Astrocyte (in vitro differentiated cells and primary cell): ENCODE measurements at regions not wholly inside any gene's neighbourhood (a gene's known extent, or its start where the extent isn't known, plus 50 kb on each side); places are given as distances from the start of the nearest gene placed in this dataset.

Experiments used
- DNase-seq: peaks from one replicate; pipeline ENCODE4 v3.0.0-alpha.2; 2010; ENCODE audit warnings: low read depth
- FAIRE-seq: peaks from 2 replicates; lab custom pipeline; 2011; peaks lifted over from hg19 to GRCh38; lab: Jason Lieb, UNC
- H2AFZ ChIP-seq: 2 replicates; pipeline ENCODE4 v1.6.0; 2012; ENCODE audit warnings: low read depth, low read length, inconsistent platforms
- H3K27ac ChIP-seq: 2 replicates; pipeline ENCODE4 v1.5.1; 2011; ENCODE audit warnings: low read depth, low read length, inconsistent platforms
- H3K27me3 ChIP-seq: 2 replicates; pipeline ENCODE4 v1.6.0; 2011; ENCODE audit warnings: low read length, inconsistent platforms; ENCODE audit not compliant: insufficient read depth
- H3K36me3 ChIP-seq: 2 replicates; pipeline ENCODE4 v1.5.1; 2011; ENCODE audit warnings: low read length, inconsistent platforms; ENCODE audit not compliant: insufficient read depth
- H3K4me1 ChIP-seq: 2 replicates; pipeline ENCODE4 v1.5.1; 2011; ENCODE audit warnings: low read length, inconsistent platforms; ENCODE audit not compliant: insufficient read depth
- H3K4me2 ChIP-seq: 2 replicates; pipeline ENCODE4 v1.6.0; 2012; ENCODE audit warnings: low read length, inconsistent platforms
- H3K4me3 ChIP-seq: 2 replicates; pipeline ENCODE4 v1.5.1; 2011; ENCODE audit warnings: low read depth, mild to moderate bottlenecking, low read length, inconsistent platforms; ENCODE audit not compliant: insufficient read depth
- H3K79me2 ChIP-seq: 2 replicates; pipeline ENCODE4 v1.6.0; 2012; ENCODE audit warnings: mild to moderate bottlenecking, low read length, inconsistent platforms; ENCODE audit not compliant: insufficient read depth
- H3K9ac ChIP-seq: 2 replicates; pipeline ENCODE4 v1.6.0; 2012; ENCODE audit warnings: mild to moderate bottlenecking, low read length, inconsistent platforms
- H3K9me3 ChIP-seq: 2 replicates; pipeline ENCODE4 v1.5.1; 2012; ENCODE audit warnings: low read depth, mild to moderate bottlenecking, low read length, inconsistent platforms; ENCODE audit not compliant: insufficient read depth
- H4K20me1 ChIP-seq: 2 replicates; pipeline ENCODE4 v1.6.0; 2012; ENCODE audit warnings: low read length, inconsistent platforms; ENCODE audit not compliant: insufficient read depth
- H3K27ac Mint-ChIP-seq: one replicate; pipeline ENCODE4 v1.8.0; 2021; ENCODE audit warnings: mild to moderate bottlenecking, mixed read lengths; ENCODE audit not compliant: unreplicated experiment
- H3K27me3 Mint-ChIP-seq: one replicate; pipeline ENCODE4 v1.8.0; 2021; ENCODE audit warnings: low read depth, mixed read lengths; ENCODE audit not compliant: unreplicated experiment
- H3K36me3 Mint-ChIP-seq: one replicate; pipeline ENCODE4 v1.8.0; 2021; ENCODE audit warnings: low read depth, mixed read lengths; ENCODE audit not compliant: unreplicated experiment
- H3K4me1 Mint-ChIP-seq: one replicate; pipeline ENCODE4 v1.8.0; 2021; ENCODE audit warnings: low read depth, mixed read lengths; ENCODE audit not compliant: unreplicated experiment
- H3K4me3 Mint-ChIP-seq: one replicate; pipeline ENCODE4 v1.8.0; 2021; ENCODE audit warnings: mild to moderate bottlenecking, moderate library complexity, mixed read lengths; ENCODE audit not compliant: unreplicated experiment
- H3K9me3 Mint-ChIP-seq: one replicate; pipeline ENCODE4 v1.8.0; 2021; ENCODE audit warnings: mild to moderate bottlenecking, mixed read lengths; ENCODE audit not compliant: unreplicated experiment
- EZH2 ChIP-seq: IDR thresholded peaks from 2 replicates; pipeline ENCODE4 v1.6.1; 2012; ENCODE audit warnings: mild to moderate bottlenecking, low read length, inconsistent platforms; ENCODE audit not compliant: insufficient read depth
- TF ChIP-seq, protein P1 (sequence below): IDR thresholded peaks from 2 replicates; pipeline ENCODE4 v1.5.1; 2011; ENCODE audit warnings: low read depth, mild to moderate bottlenecking, inconsistent platforms, low read length, moderate library complexity; ENCODE audit not compliant: insufficient read depth

DNA sequence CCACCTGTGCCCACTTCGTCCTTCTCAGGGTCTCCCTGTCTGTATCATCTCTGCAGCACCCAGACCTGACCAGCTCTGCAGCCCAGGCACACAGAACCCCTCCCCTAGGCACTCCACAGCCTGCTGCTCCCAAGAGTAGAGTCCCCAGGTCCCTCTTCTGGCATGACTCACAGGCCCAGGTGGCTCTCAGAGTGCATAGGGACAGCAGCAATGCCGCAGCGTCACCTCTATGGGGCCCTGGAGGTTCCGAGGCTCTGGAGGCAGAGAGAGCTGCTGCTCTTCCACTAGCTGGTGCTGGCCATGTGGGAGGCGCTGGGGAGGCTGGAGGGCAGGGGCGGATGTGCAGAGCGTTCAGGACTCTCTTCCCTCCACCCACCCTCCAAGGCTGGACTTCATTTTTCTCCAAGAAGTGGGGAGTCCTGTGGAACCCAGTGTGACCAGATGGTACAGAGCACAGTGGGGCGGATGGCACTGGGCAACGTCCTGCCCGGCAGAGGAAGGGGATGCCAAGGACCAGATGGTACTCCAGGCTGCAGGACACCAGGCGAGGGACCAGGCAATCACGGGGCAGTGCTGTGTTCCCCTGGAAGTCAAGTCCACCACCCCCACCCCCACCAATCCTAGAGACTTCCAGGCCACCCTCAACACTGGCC lies 151.7 kb downstream of the RBFOX3 start:
- no peak overlapping the region for H3K27ac Mint-ChIP-seq
- H3K9ac ChIP-seq = no peak overlapping the region
- no peaks in the 10 kb centered on the region for H4K20me1 ChIP-seq
- H3K27me3 Mint-ChIP-seq = peaks cover 14% of the 10 kb centered on the region
- FAIRE-seq = no peak
- H3K79me2 ChIP-seq = no peaks in the 10 kb centered on the region
- H3K4me1 ChIP-seq = peaks cover 3% of the 10 kb centered on the region
- H3K4me1 Mint-ChIP-seq = peaks cover 14% of the 10 kb centered on the region
- H3K4me3 ChIP-seq = no peak overlapping the region
- H3K36me3 Mint-ChIP-seq = no peaks in the 10 kb centered on the region
- no peak overlapping the region for H3K4me2 ChIP-seq
- no peak overlapping the region for H2AFZ ChIP-seq
- no peaks in the 10 kb centered on the region for H3K9me3 ChIP-seq
- H3K4me3 Mint-ChIP-seq = no peak overlapping the region
- peaks cover 2% of the 10 kb centered on the region for H3K9me3 Mint-ChIP-seq
- no peak for DNase-seq
- no peak overlapping the region for H3K27ac ChIP-seq
- TF ChIP-seq EZH2 = no peak
- TF ChIP-seq, protein P1, sequence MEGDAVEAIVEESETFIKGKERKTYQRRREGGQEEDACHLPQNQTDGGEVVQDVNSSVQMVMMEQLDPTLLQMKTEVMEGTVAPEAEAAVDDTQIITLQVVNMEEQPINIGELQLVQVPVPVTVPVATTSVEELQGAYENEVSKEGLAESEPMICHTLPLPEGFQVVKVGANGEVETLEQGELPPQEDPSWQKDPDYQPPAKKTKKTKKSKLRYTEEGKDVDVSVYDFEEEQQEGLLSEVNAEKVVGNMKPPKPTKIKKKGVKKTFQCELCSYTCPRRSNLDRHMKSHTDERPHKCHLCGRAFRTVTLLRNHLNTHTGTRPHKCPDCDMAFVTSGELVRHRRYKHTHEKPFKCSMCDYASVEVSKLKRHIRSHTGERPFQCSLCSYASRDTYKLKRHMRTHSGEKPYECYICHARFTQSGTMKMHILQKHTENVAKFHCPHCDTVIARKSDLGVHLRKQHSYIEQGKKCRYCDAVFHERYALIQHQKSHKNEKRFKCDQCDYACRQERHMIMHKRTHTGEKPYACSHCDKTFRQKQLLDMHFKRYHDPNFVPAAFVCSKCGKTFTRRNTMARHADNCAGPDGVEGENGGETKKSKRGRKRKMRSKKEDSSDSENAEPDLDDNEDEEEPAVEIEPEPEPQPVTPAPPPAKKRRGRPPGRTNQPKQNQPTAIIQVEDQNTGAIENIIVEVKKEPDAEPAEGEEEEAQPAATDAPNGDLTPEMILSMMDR = no peak
- no peaks in the 10 kb centered on the region for H3K36me3 ChIP-seq
- H3K27me3 ChIP-seq = no peaks in the 10 kb centered on the region

DNA sequence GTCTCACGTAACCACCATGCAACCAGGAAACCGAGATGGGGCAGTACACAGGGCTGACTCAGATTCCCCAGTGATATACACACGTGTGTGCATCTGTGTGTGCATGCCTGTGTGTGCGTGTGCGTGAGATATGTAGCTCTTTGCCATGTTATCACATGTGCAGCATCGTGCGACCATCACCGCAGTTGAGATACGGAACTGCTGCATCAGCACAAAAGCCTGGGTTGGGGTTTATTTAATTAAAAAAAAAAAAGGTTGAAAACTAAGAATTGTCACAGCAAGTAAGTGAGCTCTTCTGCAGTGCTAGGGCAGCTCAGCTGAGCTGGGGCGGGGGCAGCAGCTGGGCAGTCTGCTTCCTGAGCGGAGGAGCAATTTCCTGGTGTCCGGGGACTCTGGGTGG lies 152.5 kb downstream of the RBFOX3 start:
- Histone ChIP-seq H4K20me1 (no peaks in the 10 kb centered on the region), H3K79me2 (no peaks in the 10 kb centered on the region), H3K4me2 (no peak overlapping the region), H3K9me3 (no peaks in the 10 kb centered on the region), H3K36me3 (no peaks in the 10 kb centered on the region), H2AFZ (no peak overlapping the region), H3K4me1 (peaks cover 3% of the 10 kb centered on the region), H3K27me3 (no peaks in the 10 kb centered on the region), H3K4me3 (no peak overlapping the region), H3K27ac (no peak overlapping the region), H3K9ac (no peak overlapping the region)
- TF ChIP-seq, protein P1 = no peak
- TF ChIP-seq EZH2 = no peak
- Mint-ChIP-seq H3K4me3 (no peak overlapping the region), H3K9me3 (peaks cover 2% of the 10 kb centered on the region), H3K4me1 (peaks cover 14% of the 10 kb centered on the region), H3K27ac (no peak overlapping the region), H3K36me3 (peaks cover 2% of the 10 kb centered on the region), H3K27me3 (peaks cover 19% of the 10 kb centered on the region)
- FAIRE-seq = no peak
- no peak for DNase-seq

DNA sequence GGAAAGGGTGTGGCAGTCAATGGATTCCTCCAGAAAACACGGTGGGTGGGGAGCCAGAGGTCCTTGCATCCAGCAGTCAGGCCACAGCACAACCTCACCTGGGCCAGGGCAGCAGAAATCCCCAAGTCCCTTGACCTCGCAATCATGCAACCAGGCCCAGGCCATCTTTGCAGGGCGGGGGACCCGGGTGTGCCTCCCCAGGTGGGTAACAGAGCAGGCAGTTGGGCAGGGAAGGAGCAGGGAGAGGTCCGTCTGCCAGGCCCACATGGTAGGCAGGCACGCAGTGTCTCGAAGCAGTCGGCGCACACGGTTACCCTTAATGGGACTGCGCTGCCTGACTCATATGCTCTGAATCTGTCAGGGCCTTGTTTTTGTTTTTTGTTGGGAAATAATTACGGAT lies 153.0 kb downstream of the RBFOX3 start:
- Histone ChIP-seq H3K4me1 (peaks cover 3% of the 10 kb centered on the region), H3K4me3 (no peak overlapping the region), H3K27me3 (no peaks in the 10 kb centered on the region), H2AFZ (no peak overlapping the region), H3K27ac (no peak overlapping the region), H3K9ac (no peak overlapping the region), H3K9me3 (no peaks in the 10 kb centered on the region), H3K4me2 (no peak overlapping the region), H3K79me2 (no peaks in the 10 kb centered on the region), H3K36me3 (no peaks in the 10 kb centered on the region), H4K20me1 (no peaks in the 10 kb centered on the region)
- DNase-seq (no peak), FAIRE-seq (no peak)
- H3K4me3 Mint-ChIP-seq = no peak overlapping the region
- H3K9me3 Mint-ChIP-seq = peaks cover 2% of the 10 kb centered on the region
- H3K36me3 Mint-ChIP-seq = peaks cover 2% of the 10 kb centered on the region
- H3K4me1 Mint-ChIP-seq = peaks cover 14% of the 10 kb centered on the region
- peaks cover 24% of the 10 kb centered on the region for H3K27me3 Mint-ChIP-seq
- TF ChIP-seq, protein P1 = no peak
- no peak for TF ChIP-seq EZH2
- no peak overlapping the region for H3K27ac Mint-ChIP-seq
